Endothelial cell of umbilical vein (primary cell): ENCODE measurements at regions not wholly inside any gene's neighbourhood (a gene's known extent, or its start where the extent isn't known, plus 50 kb on each side); places are given as distances from the start of the nearest gene placed in this dataset.

ENCODE experiments used
- BruUV-seq: library from RNA; stranded (reverse); fragments of 400-500 nt; replicated peaks from 2 replicates; lab custom pipeline; 2021; lab: Mats Ljungman, UMichigan
- CTCF ChIA-PET: fragments of 300-600, 350-600 bp; sonication (Branson Sonifier 250); formaldehyde crosslinking; loops from one replicate; lab custom pipeline; 2021; ENCODE audit warnings: antibody characterized with exemption, inconsistent platforms; lab: Charles Lee
- POLR2A ChIA-PET: fragments of 300-600, 350-600 bp; sonication (Branson Sonifier 250); formaldehyde crosslinking; loops from one replicate; lab custom pipeline; 2021; ENCODE audit warnings: antibody characterized with exemption, inconsistent platforms; lab: Charles Lee
- DNase-seq: peaks from one replicate; pipeline ENCODE4 v3.0.0-alpha.2; 2011; ENCODE audit warnings: low read depth, low spot score
- FAIRE-seq: peaks from 2 replicates; lab custom pipeline; 2011; peaks lifted over from hg19 to GRCh38; lab: Jason Lieb, UNC
- H2AFZ ChIP-seq: 2 replicates; pipeline ENCODE4 v1.6.0; 2012; ENCODE audit warnings: low read depth, low read length, control low read depth, inconsistent platforms
- H3K27ac ChIP-seq: 2 replicates; pipeline ENCODE4 v1.5.1; 2011; ENCODE audit warnings: low read depth, mild to moderate bottlenecking, control low read depth, low read length, moderate library complexity; ENCODE audit not compliant: insufficient read depth
- H3K27me3 ChIP-seq, 2 experiments: 2 replicates each; pipeline versions ENCODE4 v1.6.0 to v1.6.1; 2011; ENCODE audit warnings: low read length in 2 of 2, mixed read lengths in 1 of 2; ENCODE audit not compliant: control insufficient read depth in 2 of 2, insufficient read depth in 2 of 2
- H3K36me3 ChIP-seq, 2 experiments: 2 replicates in 1 of 2; 3 replicates in 1 of 2; pipeline ENCODE4 v1.5.1; 2011; ENCODE audit warnings: low read length in 2 of 2, mild to moderate bottlenecking in 1 of 2, moderate library complexity in 1 of 2; ENCODE audit not compliant: control insufficient read depth in 2 of 2, insufficient read depth in 2 of 2; ENCODE audit errors: extremely low read depth in 1 of 2
- H3K4me1 ChIP-seq: 3 replicates; pipeline ENCODE4 v1.5.1; 2011; ENCODE audit warnings: mild to moderate bottlenecking, low read length; ENCODE audit not compliant: control insufficient read depth, insufficient read depth; ENCODE audit errors: extremely low read depth
- H3K4me2 ChIP-seq: 2 replicates; pipeline ENCODE4 v1.6.1; 2011; ENCODE audit warnings: low read length, control low read depth, mixed read lengths; ENCODE audit not compliant: insufficient read depth
- H3K4me3 ChIP-seq, 3 experiments: fragments of 200-600 bp in 1 of 3; sonication (generic), shearing (Covaris generic) in 1 of 3; replicated peaks in 1 of 3; 2 replicates each; pipeline ENCODE4 v1.5.1; 2011 to 2016; ENCODE audit warnings: control low read depth in 3 of 3, low read length in 3 of 3, mild to moderate bottlenecking in 2 of 3, inconsistent platforms in 1 of 3, low read depth in 1 of 3, moderate library complexity in 1 of 3; ENCODE audit not compliant: insufficient read depth in 1 of 3
- H3K79me2 ChIP-seq: 2 replicates; pipeline ENCODE4 v1.6.0; 2012; ENCODE audit warnings: low read length, inconsistent platforms; ENCODE audit not compliant: control insufficient read depth, insufficient read depth
- H3K9ac ChIP-seq: replicated peaks from 2 replicates; pipeline ENCODE3; 2011; ENCODE audit warnings: low read length, control low read depth; ENCODE audit not compliant: insufficient read depth; ENCODE audit errors: extremely low read depth
- H3K9me1 ChIP-seq: replicated peaks from 3 replicates; pipeline ENCODE4 v1.6.0; 2011; ENCODE audit warnings: mild to moderate bottlenecking, low read length; ENCODE audit not compliant: control insufficient read depth, insufficient read depth; ENCODE audit errors: extremely low read depth
- H3K9me3 ChIP-seq: replicated peaks from 2 replicates; pipeline ENCODE4 v1.5.1; 2012; ENCODE audit warnings: low read length, inconsistent platforms; ENCODE audit not compliant: control insufficient read depth, insufficient read depth
- H4K20me1 ChIP-seq: replicated peaks from 2 replicates; pipeline ENCODE3; 2011; ENCODE audit warnings: mild to moderate bottlenecking, low read length; ENCODE audit not compliant: control insufficient read depth, insufficient read depth; ENCODE audit errors: extremely low read depth
- EZH2 ChIP-seq: IDR thresholded peaks from 2 replicates; pipeline ENCODE4 v1.6.1; 2012; ENCODE audit warnings: borderline replicate concordance, low read depth, mild to moderate bottlenecking, moderate library complexity, low read length, inconsistent platforms; ENCODE audit not compliant: severe bottlenecking
- FOS ChIP-seq: IDR thresholded peaks from 2 replicates; pipeline ENCODE4 v1.6.1; 2011; ENCODE audit warnings: mild to moderate bottlenecking, low read length, moderate library complexity, borderline replicate concordance; ENCODE audit not compliant: insufficient read depth
- GATA2 ChIP-seq: IDR thresholded peaks from 2 replicates; pipeline ENCODE4 v1.7.0; 2011; ENCODE audit warnings: low read depth, mild to moderate bottlenecking, moderate library complexity, mixed read lengths, low read length; ENCODE audit not compliant: insufficient read length, insufficient read depth
- JUN ChIP-seq: IDR thresholded peaks from 2 replicates; pipeline ENCODE4 v1.6.1; 2011; ENCODE audit warnings: borderline replicate concordance, low read depth; ENCODE audit not compliant: insufficient read length, insufficient read depth
- MYC ChIP-seq: IDR thresholded peaks from one replicate; pipeline ENCODE4 v1.6.1; 2011; ENCODE audit warnings: mild to moderate bottlenecking, low read depth, low read length
- POLR2A ChIP-seq: IDR thresholded peaks from 2 replicates; pipeline ENCODE4 v1.6.1; 2012; ENCODE audit warnings: low read depth, mild to moderate bottlenecking, control low read depth, low read length
- POLR2AphosphoS5 ChIP-seq: IDR thresholded peaks from 2 replicates; pipeline ENCODE4 v1.6.1; 2012; ENCODE audit warnings: low read depth, mild to moderate bottlenecking, control low read depth, low read length, moderate library complexity; ENCODE audit not compliant: insufficient read depth
- dilution Hi-C: fragments of 300-500 bp; cut with MboI; formaldehyde crosslinking; loops from one replicate; pipeline ENCODE4 v1.15.0; 2019; ENCODE audit warnings: low sequenced_read_pairs; ENCODE audit not compliant: extremely low pct_ligation_motif_present
- intact Hi-C: fragments of 100-400 bp; cut with micrococcal nuclease; formaldehyde crosslinking; loops from one replicate; pipeline ENCODE4 v1.10.0; 2022
- TF ChIP-seq, protein P1 (sequence below), 2 donors: IDR thresholded peaks; 1 replicate in 1 of 2; 2 replicates in 1 of 2; pipeline ENCODE4 v1.5.1; 2011; ENCODE audit warnings: low read length in 2 of 2, mild to moderate bottlenecking in 2 of 2, moderate library complexity in 2 of 2, control low read depth in 1 of 2, inconsistent platforms in 1 of 2, low read depth in 1 of 2; ENCODE audit not compliant: insufficient read depth in 1 of 2; ENCODE audit errors: extremely low read depth in 1 of 2
- TF ChIP-seq, protein P2 (sequence below): IDR thresholded peaks from 2 replicates; pipeline ENCODE4 v1.6.1; 2011; ENCODE audit not compliant: insufficient read depth, insufficient read length

DNA sequence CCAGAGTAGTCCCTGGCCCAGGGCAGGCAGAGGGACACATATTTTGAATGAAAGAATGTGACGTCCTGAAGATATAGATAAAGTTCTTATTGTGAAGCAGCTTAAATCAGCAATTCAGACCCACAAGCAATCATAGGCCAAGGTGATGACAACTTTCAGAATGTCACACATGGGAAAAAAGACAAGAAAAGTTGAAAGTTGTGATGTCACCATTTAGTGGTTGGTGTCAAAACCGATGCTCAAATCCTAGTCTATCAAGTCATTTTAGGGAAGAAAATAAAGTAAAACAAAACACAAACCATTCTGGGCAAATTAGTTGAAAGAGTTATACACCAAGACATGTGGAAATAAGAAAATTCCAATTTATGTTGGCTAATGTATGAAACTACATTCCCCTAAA, 710.8 kb downstream of the DOK5 start:
- H3K4me2 ChIP-seq = no peak overlapping the region
- no TSS peak for BruUV-seq
- H3K9ac ChIP-seq = no peak overlapping the region
- H3K9me1 ChIP-seq = no peaks in the 10 kb centered on the region
- POLR2A ChIA-PET = no interaction called here
- H2AFZ ChIP-seq = no peak overlapping the region
- FAIRE-seq = no peak
- no peaks in the 10 kb centered on the region for H3K27me3 ChIP-seq
- no peaks in the 10 kb centered on the region for H3K79me2 ChIP-seq
- no peaks in the 10 kb centered on the region for H3K36me3 ChIP-seq
- TF ChIP-seq POLR2A (no peak), JUN (no peak), FOS (no peak), EZH2 (no peak), GATA2 (no peak), MYC (no peak), POLR2AphosphoS5 (no peak)
- TF ChIP-seq, protein P1, sequence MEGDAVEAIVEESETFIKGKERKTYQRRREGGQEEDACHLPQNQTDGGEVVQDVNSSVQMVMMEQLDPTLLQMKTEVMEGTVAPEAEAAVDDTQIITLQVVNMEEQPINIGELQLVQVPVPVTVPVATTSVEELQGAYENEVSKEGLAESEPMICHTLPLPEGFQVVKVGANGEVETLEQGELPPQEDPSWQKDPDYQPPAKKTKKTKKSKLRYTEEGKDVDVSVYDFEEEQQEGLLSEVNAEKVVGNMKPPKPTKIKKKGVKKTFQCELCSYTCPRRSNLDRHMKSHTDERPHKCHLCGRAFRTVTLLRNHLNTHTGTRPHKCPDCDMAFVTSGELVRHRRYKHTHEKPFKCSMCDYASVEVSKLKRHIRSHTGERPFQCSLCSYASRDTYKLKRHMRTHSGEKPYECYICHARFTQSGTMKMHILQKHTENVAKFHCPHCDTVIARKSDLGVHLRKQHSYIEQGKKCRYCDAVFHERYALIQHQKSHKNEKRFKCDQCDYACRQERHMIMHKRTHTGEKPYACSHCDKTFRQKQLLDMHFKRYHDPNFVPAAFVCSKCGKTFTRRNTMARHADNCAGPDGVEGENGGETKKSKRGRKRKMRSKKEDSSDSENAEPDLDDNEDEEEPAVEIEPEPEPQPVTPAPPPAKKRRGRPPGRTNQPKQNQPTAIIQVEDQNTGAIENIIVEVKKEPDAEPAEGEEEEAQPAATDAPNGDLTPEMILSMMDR (IDR thresholded peaks at IDR 0.05; ENCODE audit: extremely low read depth in 1 of 2, insufficient read depth in 1 of 2, low read depth in 1 of 2, low read length in 2 of 2) = no peak
- TF ChIP-seq, protein P2, sequence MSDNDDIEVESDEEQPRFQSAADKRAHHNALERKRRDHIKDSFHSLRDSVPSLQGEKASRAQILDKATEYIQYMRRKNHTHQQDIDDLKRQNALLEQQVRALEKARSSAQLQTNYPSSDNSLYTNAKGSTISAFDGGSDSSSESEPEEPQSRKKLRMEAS = no peak
- intact Hi-C loops = no loop called here
- no peak overlapping the region for H3K4me3 ChIP-seq
- no peak overlapping the region for H3K27ac ChIP-seq
- no peaks in the 10 kb centered on the region for H4K20me1 ChIP-seq
- H3K4me1 ChIP-seq = no peaks in the 10 kb centered on the region
- H3K9me3 ChIP-seq = peaks cover 3% of the 10 kb centered on the region
- DNase-seq = no peak
- dilution Hi-C loops = no loop called here
- CTCF ChIA-PET = no interaction called here
